Right atrium auricular region (tissue), 2 donors: ENCODE measurements at regions not wholly inside any gene's neighbourhood (a gene's known extent, or its start where the extent isn't known, plus 50 kb on each side); places are given as distances from the start of the nearest gene placed in this dataset.
"Not testable (repeated sequence)": the region's sequence is repeated elsewhere in the genome, so short reads cannot be mapped to it uniquely, and the experiment has no call there.

Experiments used
- DNase-seq: peaks from one replicate; pipeline ENCODE4 v3.0.0-alpha.2; 2019; ENCODE audit warnings: low spot score
- H3K27ac ChIP-seq, 2 donors: fragments of 200-600 bp; sonication (generic); 1 replicate in 1 of 2; 2 replicates in 1 of 2; pipeline ENCODE4 v1.5.1; 2016 to 2019
- H3K27me3 ChIP-seq, 2 donors: fragments of 200-600 bp; sonication (generic); one replicate each; pipeline versions ENCODE4 v1.5.1 to v1.6.0; 2017 to 2019
- H3K36me3 ChIP-seq: fragments of 200-600 bp; sonication (generic); one replicate; pipeline ENCODE4 v1.5.1; 2016
- H3K4me1 ChIP-seq, 2 donors: fragments of 200-600 bp; sonication (generic); one replicate each; pipeline versions ENCODE4 v1.5.1 to v1.6.0; 2017 to 2019
- H3K4me3 ChIP-seq, 2 donors: fragments of 200-600 bp; sonication (generic); 1 replicate in 1 of 2; 2 replicates in 1 of 2; pipeline ENCODE4 v1.5.1; 2017 to 2019; ENCODE audit warnings: mild to moderate bottlenecking in 1 of 2, moderate library complexity in 1 of 2
- H3K9me3 ChIP-seq, 2 donors: fragments of 200-600 bp; sonication (generic); one replicate each; pipeline ENCODE4 v1.5.1; 2019
- TF ChIP-seq, protein P1 (sequence below), 2 donors: fragments of 200-600 bp; sonication (generic); IDR thresholded peaks; one replicate each; pipeline ENCODE4 v1.5.1; 2019; ENCODE audit warnings: antibody characterized with exemption in 2 of 2

- Histone ChIP-seq H3K4me3 (no peak overlapping the region), H3K9me3 (no peaks in the 10 kb centered on the region), H3K27me3 (peaks cover 5 to 29% of the 10 kb centered on the region in 2 donors), H3K27ac (no peak overlapping the region), H3K36me3 (no peaks in the 10 kb centered on the region), H3K4me1 (no peaks in the 10 kb centered on the region)
- no peak for DNase-seq
- TF ChIP-seq, protein P1, sequence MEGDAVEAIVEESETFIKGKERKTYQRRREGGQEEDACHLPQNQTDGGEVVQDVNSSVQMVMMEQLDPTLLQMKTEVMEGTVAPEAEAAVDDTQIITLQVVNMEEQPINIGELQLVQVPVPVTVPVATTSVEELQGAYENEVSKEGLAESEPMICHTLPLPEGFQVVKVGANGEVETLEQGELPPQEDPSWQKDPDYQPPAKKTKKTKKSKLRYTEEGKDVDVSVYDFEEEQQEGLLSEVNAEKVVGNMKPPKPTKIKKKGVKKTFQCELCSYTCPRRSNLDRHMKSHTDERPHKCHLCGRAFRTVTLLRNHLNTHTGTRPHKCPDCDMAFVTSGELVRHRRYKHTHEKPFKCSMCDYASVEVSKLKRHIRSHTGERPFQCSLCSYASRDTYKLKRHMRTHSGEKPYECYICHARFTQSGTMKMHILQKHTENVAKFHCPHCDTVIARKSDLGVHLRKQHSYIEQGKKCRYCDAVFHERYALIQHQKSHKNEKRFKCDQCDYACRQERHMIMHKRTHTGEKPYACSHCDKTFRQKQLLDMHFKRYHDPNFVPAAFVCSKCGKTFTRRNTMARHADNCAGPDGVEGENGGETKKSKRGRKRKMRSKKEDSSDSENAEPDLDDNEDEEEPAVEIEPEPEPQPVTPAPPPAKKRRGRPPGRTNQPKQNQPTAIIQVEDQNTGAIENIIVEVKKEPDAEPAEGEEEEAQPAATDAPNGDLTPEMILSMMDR (IDR thresholded peaks at IDR 0.05) = no peak
Measured at GRCh38 chr6:27667016-27667656, 194.2 kb upstream of the ZNF184 start.

- Histone ChIP-seq H3K9me3 (no peaks in the 10 kb centered on the region), H3K4me3 (no peak overlapping the region), H3K36me3 (no peaks in the 10 kb centered on the region), H3K27ac (no peak overlapping the region), H3K27me3 (peaks cover 2 to 11% of the 10 kb centered on the region in 2 donors), H3K4me1 (no peaks in the 10 kb centered on the region)
- DNase-seq = no peak
- TF ChIP-seq, protein P1 (IDR thresholded peaks at IDR 0.05) = no peak
Measured at GRCh38 chr6:27662769-27663168, 189.9 kb upstream of the ZNF184 start.

DNA sequence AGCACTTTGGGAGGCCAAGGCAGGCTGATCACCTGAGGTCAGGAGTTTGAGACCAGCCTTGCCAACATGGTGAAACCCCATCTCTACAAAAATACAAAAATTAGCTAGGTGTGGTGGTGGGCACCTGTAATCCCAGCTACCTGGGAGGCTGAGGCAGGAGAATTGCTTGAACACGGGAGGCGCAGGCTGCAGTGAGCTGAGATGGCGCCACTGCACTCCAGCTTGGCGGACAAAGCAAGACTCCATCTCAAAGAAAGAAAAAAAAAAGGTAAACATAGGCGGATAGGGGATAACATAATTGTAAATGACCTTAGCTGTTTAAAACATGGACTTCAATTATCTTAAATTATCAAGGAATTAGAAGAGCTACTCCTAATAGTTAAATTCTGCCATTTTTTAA is 189.3 kb upstream of the ZNF184 start:
- not testable (repeated sequence) for H3K4me3 ChIP-seq, H3K9me3 ChIP-seq, DNase-seq, H3K36me3 ChIP-seq, H3K27me3 ChIP-seq, H3K4me1 ChIP-seq, H3K27ac ChIP-seq

- H3K4me3 ChIP-seq, H3K4me1 ChIP-seq, H3K9me3 ChIP-seq, H3K36me3 ChIP-seq, DNase-seq, H3K27me3 ChIP-seq, H3K27ac ChIP-seq: not testable (repeated sequence)
Measured at GRCh38 chr6:27653143-27653825, 180.4 kb upstream of the ZNF184 start.

DNA sequence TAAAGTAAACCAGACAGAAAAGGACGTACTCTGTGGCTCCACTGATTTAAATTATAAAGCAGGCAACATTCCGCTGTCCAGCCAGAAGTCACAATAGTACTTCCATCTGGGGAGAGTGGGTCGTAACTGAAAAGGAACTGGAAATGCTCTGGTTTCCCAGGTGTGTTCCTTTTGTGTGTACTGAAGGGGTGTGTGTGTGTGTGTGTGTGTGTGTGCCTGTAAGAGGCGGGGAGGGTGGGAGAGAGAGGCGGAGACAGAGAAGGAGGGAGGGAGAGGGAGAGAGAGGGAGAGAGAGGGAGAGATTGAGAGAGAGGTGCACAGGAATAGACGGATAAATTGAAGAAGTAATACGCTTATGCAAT is 178.4 kb upstream of the ZNF184 start:
- TF ChIP-seq, protein P1 (IDR thresholded peaks at IDR 0.05) = no peak
- Histone ChIP-seq H3K9me3 (no peaks in the 10 kb centered on the region), H3K27me3 (no peaks in the 10 kb centered on the region), H3K4me3 (no peak overlapping the region), H3K36me3 (no peaks in the 10 kb centered on the region), H3K4me1 (no peaks in the 10 kb centered on the region), H3K27ac (no peak overlapping the region)
- DNase-seq = no peak

DNA sequence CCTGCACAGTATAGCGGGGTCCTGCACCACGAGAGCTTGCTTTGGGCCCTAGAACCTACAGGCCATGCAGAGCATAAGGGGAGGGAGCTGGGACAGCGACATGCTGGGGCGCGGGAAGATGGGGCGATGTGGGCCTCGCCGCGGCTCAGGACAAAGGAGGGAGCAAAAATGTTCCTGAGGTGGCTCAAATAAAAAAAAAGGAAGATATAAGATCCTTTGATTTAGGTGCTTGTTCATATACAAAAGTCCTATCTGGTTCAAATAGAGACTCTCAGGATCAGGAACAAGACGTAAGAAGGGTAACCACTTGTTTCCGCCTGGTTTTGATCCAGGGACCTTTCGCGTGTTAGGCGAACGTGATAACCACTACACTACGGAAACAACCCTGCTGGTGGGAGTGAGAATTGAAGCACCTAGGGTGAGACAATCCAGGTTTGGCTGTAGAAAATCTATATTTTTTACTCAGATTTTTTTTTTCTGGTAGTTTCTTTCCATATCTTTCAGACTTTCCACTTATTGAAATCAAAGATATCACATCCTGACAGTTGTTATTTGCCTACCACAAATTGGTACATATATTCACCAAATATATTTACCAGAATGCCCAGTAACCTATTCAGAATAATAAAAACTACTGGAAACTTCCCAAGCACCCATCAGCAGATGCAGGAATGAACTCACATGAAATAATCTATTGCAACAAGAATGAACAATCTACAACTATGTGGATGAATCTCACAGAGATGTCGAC is 177.9 kb upstream of the ZNF184 start:
- Histone ChIP-seq H3K4me1 (no peaks in the 10 kb centered on the region), H3K4me3 (no peak overlapping the region), H3K27ac (no peak overlapping the region), H3K27me3 (no peaks in the 10 kb centered on the region), H3K36me3 (no peaks in the 10 kb centered on the region), H3K9me3 (no peaks in the 10 kb centered on the region)
- TF ChIP-seq, protein P1 (IDR thresholded peaks at IDR 0.05) = no peak
- DNase-seq = no peak
